ENCODE measurements at regions not wholly inside any gene's neighbourhood (a gene's known extent, or its start where the extent isn't known, plus 50 kb on each side); places are given as distances from the start of the nearest gene placed in this dataset.

DNA sequence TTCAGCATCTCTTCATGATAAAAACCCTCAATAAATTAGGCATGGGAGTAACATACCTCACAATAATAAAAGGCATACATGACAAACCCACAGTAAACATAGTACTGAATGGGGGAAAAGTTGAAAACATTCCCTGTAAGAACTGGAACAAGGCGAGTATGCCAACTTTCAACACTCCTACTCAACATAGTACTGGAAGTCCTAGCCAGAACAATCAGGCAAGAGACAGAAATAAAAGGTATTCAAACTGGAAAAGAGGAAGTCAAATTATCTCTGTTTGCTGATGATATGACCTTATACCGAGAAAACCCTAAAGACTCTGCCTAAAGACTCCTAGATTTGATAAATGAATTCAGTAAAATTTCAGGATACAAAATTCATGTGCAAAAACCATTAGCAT, 167.6 kb downstream of the TMEM38B start:
- TF ChIP-seq, protein P1, sequence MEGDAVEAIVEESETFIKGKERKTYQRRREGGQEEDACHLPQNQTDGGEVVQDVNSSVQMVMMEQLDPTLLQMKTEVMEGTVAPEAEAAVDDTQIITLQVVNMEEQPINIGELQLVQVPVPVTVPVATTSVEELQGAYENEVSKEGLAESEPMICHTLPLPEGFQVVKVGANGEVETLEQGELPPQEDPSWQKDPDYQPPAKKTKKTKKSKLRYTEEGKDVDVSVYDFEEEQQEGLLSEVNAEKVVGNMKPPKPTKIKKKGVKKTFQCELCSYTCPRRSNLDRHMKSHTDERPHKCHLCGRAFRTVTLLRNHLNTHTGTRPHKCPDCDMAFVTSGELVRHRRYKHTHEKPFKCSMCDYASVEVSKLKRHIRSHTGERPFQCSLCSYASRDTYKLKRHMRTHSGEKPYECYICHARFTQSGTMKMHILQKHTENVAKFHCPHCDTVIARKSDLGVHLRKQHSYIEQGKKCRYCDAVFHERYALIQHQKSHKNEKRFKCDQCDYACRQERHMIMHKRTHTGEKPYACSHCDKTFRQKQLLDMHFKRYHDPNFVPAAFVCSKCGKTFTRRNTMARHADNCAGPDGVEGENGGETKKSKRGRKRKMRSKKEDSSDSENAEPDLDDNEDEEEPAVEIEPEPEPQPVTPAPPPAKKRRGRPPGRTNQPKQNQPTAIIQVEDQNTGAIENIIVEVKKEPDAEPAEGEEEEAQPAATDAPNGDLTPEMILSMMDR (conservative IDR thresholded peaks at IDR 0.05; ENCODE audit: low read length), result no peak
- TF ChIP-seq EZH2phosphoT487 (IDR thresholded peaks at IDR 0.05; ENCODE audit: borderline replicate concordance), result no peak

Data from Loucy (cell line).